ENCODE measurements at regions not wholly inside any gene's neighbourhood (a gene's known extent, or its start where the extent isn't known, plus 50 kb on each side); places are given as distances from the start of the nearest gene placed in this dataset.

GRCh38 chr4:115883847-115884246, 770.4 kb upstream of the NDST4 start:
- TF ChIP-seq, protein P1, sequence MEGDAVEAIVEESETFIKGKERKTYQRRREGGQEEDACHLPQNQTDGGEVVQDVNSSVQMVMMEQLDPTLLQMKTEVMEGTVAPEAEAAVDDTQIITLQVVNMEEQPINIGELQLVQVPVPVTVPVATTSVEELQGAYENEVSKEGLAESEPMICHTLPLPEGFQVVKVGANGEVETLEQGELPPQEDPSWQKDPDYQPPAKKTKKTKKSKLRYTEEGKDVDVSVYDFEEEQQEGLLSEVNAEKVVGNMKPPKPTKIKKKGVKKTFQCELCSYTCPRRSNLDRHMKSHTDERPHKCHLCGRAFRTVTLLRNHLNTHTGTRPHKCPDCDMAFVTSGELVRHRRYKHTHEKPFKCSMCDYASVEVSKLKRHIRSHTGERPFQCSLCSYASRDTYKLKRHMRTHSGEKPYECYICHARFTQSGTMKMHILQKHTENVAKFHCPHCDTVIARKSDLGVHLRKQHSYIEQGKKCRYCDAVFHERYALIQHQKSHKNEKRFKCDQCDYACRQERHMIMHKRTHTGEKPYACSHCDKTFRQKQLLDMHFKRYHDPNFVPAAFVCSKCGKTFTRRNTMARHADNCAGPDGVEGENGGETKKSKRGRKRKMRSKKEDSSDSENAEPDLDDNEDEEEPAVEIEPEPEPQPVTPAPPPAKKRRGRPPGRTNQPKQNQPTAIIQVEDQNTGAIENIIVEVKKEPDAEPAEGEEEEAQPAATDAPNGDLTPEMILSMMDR (IDR thresholded peaks at IDR 0.05), result no peak
- TF ChIP-seq POLR2A (IDR thresholded peaks at IDR 0.05), result no peak

All from vagina (tissue), 2 donors.